ENCODE measurements at regions not wholly inside any gene's neighbourhood (a gene's known extent, or its start where the extent isn't known, plus 50 kb on each side); places are given as distances from the start of the nearest gene placed in this dataset.

DNA sequence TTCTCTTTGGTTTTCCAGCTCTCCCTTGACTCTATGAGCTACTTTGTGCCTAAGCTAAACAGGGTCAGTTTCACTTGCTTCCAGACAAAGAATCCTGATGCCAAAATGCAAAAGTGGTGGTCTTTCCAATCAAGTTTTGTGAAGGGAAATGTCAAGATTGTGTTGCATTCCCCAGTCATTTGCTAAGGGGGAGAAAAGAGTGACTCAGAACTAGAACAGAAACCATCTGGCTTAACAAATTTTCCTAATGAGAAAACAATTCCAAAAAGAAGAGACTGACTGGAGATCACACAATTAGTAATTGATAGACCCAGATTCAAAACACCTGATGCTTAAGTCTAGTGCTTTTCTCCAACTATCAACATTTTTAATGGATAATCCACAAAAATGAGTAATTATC, 235.1 kb upstream of the DIO2 start:
- DNase-seq = no peak

DNA sequence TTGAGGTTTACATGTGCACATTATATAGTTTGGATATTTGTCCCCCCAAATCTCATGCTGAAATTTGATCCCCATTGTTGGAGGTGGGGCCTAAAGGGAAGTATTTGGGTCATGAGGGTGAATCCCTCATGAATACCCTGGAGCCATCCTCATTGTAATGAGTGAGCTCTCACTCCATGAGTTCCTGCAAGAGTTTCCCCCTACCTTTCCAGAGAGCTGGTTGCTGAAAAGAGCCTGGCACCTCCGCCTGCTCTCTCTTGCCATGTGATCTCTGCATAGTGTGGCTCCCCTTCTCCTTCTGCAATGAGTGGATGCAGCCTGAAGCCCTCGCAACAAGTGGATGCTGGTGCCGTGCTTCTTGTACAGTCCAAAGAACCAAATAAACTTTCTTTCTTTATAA, 234.3 kb upstream of the DIO2 start:
- no peak for DNase-seq

DNA sequence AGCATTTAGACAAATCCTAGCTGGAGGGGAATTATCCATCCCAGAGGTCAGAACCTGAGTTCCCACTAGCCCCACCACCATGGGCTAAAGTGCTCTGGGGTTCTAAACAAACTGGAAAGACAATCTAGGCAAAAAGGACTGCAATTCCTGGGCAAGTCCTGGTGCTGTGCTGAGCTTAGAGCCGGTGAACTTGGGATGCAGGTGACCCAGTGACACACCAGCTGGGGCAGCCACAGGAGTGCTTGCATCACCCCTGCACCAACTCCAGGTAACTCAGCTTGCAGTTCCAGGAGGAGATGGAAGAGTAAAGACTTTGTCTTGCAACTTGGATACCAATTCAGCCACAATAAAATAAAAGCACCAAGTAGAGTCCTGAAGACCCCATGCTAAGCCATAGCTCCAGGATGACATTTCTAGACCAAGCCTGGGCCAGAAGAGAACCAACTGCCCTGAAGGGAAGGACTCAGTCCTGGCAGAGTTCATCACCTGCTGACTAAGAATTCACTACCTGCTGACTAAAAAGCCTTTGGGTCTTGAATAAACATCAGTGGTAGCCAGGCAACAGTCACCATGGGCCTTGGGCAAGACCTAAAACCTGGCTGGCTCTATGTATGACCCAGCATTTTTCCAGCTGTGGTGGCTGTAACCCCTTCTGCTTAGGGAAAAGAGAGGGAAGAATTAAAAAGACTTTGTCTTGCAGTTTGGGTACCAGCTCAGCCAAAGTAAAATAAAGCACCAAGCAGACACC, 223.4 kb upstream of the DIO2 start:
- DNase-seq = no peak

DNA sequence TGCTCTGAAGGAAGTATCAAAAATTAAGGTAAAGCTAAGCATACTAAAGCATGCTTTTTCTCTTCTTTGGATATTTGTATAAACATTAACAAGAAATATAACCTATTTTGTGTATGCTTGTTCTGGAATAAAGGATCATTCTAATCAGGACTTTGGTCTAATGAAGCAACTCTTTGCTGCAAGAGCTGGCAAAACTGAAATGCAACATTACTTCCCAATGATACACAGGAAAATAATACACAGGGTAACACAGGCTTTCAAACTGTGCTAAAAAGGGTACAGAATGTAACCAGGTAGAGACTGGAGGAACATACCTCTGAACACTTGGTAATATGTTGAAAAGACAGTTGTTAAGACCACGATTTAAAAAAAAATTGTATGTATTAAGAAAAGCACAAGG, 222.5 kb upstream of the DIO2 start:
- no peak for DNase-seq

DNA sequence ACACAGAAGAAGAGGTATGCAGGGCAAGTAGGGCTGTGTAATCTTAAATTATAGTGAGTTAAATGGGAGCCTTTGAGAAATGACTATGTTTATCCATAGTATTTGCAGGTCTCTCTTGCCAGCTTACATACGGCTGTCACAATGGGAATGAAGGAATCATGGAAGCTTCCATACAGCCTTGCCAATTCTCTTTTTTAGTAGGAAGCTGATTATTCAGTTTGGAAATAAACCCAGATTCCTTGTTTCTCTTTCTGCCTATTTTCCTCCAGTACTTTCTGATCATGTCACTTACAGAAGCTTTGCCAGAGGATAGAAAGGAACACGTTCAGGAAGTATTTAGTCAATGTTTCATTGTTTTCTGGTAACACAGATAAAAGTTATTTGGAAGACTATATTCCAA, 217.4 kb upstream of the DIO2 start:
- DNase-seq = no peak

DNA sequence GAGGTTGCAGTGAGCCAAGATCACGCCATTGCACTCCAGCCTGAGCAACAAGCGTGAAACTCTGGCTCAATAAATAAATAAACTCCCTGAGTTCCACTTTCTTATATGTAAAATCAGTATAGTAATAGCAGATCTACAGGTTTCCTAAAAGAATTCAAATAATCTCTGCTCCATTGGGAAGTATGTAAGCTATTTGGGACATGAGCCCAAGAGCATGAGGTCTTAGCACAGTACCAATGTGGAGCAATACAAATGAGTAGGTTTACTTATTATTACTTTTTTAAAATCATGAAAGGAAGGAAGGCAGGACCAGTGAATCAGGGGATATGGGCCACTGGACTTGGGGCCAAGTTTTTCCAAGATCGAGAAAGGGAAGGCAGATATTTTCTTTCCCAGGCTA, 216.9 kb upstream of the DIO2 start:
- DNase-seq = no peak

DNA sequence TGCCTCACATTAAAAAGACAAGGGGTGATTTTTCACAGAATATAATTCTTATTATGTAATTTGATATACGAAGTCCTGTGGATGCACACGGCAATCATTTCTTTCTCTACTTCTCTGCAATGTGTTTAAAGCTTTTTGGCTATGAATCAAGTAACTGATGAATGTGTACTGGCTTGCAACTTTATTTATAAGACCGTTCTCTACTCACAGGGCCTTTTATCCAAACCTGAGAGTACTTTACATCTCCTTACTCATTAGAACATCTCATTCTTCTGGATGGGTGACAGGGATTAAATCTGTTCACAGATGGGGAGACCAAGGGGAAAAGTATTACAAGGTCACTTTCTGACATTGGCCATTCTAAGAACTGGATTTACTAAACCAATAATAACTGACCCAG, 215.8 kb upstream of the DIO2 start:
- DNase-seq = no peak

DNA sequence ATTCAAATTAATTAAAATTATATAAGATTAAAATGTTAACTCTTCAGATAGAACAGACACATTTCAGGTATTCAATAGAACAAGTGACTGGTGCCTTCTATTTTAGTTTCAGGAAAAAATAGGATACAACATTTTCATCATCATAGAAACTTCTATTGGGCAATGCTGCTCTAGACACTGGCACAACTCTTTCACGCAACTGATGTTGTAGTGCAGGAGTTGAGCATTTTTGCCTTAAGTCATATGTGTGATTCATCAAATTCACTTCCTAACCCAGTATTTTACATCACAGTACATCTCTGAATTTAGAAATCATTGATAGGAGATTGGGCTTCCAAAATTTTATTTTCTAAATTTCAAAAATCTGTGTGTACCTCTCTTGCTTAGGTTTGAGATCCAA, 215.4 kb upstream of the DIO2 start:
- DNase-seq = no peak

DNA sequence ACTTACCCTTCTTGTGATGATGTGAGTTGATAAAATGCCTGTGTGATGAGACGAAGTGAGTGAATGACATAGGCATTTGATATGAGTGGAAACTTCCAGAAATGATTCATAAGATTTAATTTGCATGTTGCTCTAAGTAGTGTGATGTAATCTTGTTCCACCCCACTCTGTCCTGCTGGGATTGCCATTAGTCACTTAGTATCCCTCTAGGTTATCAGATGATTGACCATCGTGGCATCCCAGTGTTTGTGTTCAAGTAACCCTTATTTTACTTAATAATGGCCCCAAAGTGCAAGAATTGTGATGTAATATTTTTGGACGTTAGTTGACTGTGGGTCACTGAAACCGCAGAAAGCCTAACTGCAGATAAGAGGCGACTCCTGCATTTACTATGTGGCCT, 214.4 kb upstream of the DIO2 start:
- no peak for DNase-seq

DNA sequence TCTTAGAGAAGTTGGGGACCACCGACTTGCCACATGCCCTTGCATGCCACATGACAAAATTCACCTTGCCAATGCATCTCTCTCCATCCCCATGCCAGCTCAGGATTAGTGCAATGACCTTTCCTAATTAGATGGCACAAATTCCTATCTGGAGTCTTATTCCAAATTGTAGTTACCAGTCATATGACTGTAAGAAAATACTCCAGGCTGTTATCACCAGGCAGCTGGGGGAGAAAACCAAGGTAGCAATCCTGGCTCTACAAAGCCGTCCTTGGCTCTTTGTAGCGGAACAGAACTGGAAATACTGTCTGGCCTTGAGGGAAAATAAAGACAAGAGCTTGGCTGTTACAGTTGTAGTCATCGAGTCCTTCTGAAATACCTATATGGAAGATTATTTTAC, 208.5 kb upstream of the DIO2 start:
- DNase-seq = no peak

DNA sequence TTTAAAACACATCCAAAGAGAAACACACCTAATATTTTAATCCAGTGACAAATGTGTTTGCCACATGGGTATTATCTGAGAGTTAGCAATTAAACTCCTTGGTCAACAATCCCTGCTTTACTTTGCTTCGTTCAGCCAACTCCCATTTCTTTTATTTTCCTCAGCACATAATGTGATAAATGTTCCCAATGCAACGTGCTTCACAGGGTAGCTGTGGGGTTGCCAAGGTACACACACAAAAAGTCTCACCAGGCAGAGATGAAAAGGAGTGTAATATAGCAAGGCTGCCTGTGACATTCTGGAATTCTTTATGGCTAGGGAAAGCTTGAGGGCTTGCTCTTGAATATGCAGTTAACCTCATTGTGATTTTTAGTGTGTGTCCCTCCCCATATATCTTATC, 208.0 kb upstream of the DIO2 start:
- no peak for DNase-seq

DNA sequence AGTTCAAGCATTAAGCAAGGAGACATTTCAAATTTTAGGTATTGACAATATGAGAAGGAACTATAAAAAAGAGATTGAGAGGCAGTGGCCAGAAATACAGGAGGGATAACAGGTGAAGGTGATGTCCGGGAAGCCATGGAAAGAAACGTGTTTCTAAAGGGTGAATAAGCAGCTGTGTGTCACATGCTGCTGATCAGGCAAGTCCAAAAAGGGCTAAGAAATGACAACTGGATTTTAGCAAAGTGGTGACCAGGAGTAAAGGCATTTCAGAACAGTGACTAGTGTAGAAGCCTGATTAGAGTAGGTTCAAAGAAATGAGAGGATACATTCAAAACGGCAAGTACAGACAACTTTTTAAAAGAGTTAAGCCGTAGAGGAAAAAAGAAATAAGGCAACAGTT, 204.3 kb upstream of the DIO2 start:
- no peak for DNase-seq

DNA sequence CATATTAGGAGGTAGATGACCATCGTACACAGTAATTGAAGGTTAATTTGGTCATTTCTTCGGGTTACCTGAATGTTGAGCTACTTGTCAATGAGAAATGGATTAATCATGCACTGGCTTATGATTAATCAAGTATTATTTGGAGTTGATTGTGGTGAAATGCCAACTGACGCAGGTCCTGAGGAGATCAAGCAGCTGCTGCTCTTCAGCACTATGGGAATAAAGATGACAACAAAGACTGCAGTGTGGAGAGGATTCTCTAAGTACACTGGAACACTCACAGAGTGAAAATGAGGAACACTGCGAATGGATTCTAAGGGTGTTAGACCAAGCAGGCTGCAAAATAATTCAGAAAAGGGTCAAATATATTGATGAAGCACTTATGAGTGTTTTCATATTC, 202.8 kb upstream of the DIO2 start:
- no peak for DNase-seq

DNA sequence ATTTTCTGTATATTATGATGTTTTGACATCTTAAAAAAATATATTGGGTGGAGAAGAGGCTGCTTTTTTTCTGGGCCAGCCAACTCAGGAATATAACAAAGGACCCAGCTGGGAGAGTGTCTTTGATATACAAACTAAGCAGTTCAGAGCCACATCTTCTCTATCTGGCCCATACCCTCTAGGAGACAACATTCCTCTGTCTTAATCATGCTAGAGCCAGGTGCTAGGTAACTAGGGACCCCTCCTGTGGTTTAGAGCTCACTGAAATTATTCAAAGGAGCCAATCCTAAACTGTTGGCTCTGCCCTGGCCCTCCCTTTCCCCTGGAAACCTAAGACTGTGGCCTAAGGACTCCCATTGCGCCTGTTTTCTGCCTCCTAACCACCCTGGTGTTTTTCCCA, 193.1 kb upstream of the DIO2 start:
- DNase-seq = no peak

DNA sequence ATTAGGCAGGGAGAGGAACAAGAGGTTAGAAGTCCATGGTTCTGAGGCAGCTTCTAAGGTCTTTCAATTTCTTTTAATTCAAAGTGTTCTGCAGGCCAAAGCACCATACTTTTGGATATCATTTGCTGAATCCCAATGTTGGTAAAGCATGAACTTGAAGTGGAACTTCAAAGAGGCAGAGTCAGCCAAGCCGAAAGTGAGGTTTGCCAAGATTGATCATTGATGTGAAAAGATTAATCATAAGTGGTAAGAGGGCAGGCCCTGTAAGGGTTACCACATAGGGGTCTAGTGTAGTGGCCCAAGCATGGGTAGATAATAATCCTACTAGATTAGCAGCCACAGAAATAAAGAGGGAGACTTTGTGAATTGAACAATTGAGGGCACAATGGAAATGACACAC, 191.7 kb upstream of the DIO2 start:
- no peak for DNase-seq

DNA sequence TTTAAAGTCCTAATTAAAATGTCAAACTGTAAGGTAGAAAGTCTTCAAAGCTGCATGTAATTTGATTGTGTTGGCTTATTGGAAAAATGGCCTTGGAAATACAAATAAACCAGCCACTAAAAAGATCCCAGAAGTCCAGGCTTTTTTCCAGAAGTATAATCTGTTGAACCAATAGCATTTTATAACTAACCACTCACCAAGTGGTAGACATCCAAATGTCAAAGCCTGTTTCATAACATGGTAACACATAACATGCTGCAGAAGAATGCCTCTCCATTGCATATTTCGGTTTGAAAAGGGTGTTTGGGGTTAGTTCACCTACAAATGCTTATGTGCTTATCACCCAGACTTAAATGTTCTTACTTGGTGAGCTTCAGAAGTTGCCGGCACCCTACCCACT, 183.7 kb upstream of the DIO2 start:
- no peak for DNase-seq

DNA sequence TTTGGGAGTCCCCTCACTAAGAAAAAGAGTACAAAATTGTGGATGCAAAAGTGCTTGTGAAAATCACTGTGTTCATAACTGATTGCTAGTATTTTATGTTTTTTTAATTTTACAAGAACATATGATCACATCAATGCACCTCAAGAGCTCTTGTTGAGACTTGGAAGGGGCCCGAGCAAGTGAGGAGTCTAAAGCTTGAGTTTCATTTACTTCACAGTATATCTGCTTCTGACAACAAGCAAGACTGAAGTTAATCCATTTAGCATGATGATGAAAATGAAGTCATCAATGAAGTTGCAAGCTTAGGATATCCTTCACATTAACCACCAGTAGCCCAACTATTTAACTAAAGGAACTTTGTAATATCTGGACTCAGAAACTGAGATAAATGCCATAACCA, 182.5 kb upstream of the DIO2 start:
- no peak for DNase-seq

DNA sequence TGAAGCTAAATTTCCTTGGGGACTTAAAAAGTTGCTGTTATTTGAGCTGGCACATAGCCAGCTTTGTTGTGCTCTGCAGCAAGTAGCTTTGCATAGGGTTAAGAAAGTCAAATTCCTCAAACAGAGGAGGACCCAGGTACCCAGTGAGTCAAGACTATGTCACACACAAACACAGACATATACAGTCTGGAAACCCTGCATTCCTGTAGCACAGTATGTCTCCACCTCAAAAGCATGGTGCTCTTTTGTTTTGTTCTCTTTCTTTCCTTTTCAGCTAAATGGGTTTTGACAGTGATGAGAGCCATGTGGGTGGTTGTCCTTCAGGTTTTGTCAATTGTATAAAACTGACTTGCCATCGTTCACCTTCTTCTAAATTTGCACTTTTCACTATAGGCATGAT, 179.6 kb upstream of the DIO2 start:
- DNase-seq = no peak

DNA sequence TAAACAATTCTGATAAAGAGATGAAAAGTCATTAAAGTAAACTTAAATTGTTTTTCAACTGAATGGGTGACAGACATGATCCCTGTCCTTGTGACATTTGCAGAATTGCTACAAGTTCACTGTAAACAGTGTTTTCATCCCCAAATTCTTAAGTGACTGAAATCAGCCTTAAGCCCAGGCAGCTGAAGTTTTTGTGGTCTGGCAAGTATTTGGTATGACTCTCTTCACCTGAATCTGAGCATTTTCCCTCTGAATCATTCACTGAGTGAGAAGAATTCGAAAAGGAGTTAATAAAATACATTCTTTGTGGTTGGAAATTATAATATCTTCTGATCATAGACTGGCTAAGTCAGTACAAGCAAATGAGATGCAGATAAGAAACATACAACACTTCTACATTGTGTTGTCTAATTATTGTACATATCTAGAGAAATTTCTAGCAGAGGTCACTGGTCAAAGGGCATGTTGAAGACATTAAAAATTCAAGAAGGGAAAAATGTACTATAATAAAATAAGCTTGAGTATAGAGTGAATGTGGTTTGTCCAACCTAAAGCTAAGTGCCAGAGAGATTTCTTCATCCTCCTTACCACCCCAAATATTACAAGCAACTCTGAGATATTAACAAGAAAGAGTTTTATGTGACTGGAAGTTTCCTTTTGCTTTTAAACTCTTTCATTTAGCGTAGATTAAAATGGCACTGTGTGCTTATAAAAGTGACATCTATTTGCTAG, 177.8 kb upstream of the DIO2 start:
- DNase-seq = no peak

DNA sequence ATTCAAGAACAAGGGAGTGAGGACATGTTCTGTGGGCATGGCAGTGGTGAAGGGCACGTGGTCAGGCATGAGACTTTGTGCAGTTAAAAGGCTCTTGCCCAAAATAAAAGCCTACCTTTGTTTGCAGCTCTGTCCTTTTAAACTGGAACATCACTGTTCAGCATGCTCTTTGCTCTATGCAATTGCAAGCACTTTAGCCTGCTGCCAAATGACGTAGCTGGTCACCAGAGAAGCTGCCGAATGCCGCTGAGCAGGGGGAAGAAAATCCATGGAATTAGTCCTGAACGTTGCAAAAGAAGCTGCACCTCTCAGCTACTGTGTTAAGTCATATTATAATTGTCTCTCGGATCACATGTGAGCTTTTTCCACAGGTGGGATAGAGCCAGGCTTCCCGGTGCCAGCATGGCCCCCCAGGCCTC, 176.3 kb upstream of the DIO2 start:
- peak; percentile 25 for DNase-seq

DNA sequence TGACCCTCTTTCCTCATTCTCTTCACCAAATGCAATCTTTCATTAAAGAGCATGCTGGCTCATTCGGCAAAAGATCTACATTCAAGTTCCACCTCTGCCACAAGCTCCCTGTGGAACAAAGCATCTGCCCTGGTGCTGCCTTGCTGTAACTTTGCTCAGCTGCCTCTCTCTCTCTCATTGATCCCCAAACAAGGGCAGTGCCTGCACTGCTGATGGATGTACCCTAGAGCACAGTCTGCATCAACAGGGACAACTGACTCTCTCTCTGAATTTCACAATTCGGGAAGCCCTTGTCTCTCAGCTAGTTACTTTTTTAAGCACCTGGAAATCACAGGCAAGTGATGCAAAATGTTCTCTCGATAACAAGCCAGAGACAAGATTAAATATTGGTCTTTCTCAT, 174.0 kb upstream of the DIO2 start:
- DNase-seq = no peak

DNA sequence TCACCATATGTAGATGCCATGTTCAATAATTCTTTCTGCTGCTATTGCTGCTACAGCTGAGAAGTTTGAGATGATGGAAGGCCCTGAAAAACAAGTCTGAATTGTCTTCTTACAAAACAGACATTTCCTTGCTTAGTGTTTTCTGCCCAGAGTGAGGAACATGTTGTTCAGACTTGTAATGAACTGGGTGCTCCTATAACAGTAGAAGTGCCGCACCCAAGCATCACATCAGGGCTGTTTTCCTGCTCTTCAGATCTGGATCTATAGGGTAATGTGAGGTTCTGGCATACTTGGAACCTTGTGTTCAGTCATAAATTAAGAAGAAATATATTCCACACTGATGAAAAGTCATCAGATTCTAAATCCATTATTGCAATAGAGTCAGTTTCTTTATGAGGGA, 171.9 kb upstream of the DIO2 start:
- DNase-seq = no peak

DNA sequence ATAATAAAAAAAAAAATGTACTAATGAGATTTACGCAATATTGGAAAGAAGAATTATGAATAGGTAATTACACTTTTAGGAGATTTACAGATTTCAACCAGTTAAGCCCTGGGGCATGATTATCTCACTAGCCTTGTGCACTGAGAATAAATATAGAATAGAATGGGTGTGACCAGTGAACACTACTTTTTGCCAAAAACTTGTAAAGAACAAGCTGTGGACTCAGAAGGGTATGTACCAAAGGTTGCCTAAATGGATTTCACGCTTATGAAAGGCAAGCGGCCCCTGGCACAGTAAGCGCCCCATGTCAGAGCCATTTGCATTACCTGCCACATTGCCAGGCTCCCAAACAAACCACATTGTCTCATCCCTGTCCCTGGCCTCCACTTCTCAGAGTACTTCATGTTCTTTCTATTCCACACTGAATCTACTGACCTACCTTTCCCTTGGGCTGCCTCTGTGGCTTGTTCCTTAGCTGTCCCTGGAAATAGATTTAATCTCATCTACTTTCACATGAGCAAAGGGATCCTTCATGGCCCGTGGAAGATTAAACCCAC, 170.6 kb upstream of the DIO2 start:
- DNase-seq = no peak

DNA sequence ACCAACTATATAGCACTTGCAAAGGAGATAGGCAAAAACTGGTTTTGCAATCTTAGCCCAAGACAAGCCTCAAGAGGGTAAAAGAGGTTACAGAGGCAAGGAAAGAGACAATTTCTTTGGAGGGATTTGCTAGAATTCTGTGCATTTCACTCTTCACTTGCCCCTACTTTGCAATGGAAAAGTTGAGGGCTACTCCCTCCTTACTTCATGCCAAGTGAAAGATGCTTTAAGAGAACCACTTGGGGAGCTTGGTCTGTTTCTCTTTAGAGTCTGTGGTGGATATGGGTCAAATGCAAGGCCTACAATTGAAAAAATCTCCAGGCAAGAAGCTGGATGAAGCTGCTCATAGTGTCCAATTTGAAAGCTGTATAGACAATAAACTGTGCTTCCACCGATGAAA, 167.7 kb upstream of the DIO2 start:
- no peak for DNase-seq

All from midbrain (tissue), 1 donor.